Skin epidermis (tissue), 12 donors: ENCODE measurements at regions not wholly inside any gene's neighbourhood (a gene's known extent, or its start where the extent isn't known, plus 50 kb on each side); places are given as distances from the start of the nearest gene placed in this dataset.

ENCODE experiments used
- H3K27ac ChIP-seq, 21 experiments: fragments of 200-600 bp; sonication (generic) in 11 of 21; one replicate each; pipeline ENCODE4 v1.5.0; 2020; ENCODE audit warnings: mild to moderate bottlenecking in 3 of 21, inconsistent platforms in 2 of 21, moderate library complexity in 2 of 21
- H3K4me3 ChIP-seq, 7 experiments: fragments of 200-600 bp; sonication (generic) in 2 of 7; one replicate each; pipeline ENCODE4 v1.5.0; 2020; ENCODE audit warnings: inconsistent platforms in 2 of 7, mild to moderate bottlenecking in 2 of 7, moderate library complexity in 1 of 7

DNA sequence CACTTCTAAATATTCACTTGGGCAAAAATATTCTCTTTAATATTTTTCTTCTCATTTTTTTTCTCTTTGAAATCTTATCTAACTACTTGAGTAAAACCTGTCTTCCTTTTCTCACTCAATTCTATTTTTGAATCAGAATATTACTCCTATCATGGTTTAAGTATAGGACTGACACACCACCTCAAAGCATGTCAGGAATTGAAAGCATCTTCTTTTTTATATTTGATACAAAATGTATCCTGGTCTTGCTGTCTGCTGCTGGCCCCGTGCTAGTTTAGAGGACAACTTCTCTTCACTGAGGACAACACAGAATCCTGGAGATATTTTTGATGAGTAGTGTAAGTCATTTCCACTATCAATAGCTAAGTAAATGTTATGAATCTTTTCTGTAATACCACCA lies 383.6 kb downstream of the GADD45G start:
- no peak overlapping the region for H3K27ac ChIP-seq

DNA sequence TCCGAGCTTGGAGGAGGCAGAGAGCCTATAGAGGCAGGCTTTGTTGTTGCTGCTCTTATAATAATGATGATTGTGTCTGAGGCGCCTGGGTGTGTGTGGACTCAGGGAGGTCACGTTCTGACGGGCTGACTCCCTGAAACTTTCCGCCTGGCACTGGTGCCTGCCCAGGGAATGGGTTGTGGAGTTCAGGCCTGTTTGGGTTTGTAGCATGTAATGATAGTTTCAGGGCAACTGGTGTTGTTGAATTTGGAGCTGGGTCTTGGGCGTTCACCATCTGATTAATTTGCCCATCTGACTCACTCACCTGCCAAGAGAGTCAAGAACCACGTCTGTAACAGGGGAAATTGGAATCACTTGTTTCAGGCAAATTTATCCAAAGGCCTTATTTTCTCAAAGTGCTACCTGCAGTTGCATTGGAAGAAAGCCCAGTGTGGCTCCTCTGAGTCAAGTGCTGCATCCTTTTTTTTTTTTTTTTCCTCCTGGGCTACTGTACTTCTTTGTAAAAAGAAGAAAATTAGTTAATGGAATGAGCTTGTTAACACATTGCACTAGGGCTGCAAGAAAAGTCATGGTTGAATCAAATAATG lies 386.5 kb downstream of the GADD45G start:
- Histone ChIP-seq H3K4me3 (no peak overlapping the region), H3K27ac (peak overlapping the region in 1 of 21 experiments; percentile 9)

More for the DNA sequence above, 383.6 kb downstream of the GADD45G start:
- no peak overlapping the region for H3K4me3 ChIP-seq

DNA sequence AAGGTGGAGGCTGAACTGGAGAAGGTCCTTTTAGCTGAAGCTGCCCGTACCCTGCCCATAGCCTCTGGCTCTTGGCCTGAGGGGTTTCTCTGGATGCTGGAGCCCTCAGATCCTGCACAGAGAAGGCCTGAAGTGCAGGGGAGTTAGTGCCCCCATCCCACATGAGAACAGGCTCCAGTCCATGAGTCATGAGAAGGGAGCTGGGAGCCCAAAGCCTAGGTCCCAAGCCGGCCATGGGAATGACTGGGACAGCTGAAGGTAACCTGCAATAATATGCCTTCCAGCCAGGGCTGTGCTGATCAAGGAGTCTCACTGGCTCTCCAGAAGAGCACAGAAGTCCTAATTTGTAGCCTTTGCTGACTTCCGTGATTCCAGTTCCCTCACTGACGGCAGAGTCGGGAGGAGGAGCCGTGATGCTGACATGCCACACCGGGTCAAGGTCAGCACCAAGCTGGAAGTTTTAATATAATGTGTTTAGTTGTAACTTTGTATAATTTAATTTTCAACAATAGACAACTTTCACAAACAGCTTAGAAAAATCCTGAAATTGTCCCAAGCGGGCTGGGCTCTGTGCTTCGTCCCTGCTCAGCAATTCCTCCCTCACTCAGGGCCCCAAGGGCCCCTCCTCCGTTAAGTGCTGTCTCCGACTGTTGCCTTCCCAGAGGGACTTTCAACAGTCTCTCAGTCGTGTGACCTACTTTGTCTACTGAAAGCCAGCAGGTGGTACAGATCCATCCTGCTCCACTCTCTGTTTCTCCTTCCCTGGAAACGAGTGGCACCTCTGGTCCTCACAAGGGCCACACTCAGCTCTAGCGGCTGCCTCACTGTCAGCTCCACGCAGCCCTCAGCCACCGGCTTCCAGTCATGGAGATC lies 387.8 kb downstream of the GADD45G start:
- Histone ChIP-seq H3K27ac (peak overlapping the region in 1 of 21 experiments; percentile 11), H3K4me3 (no peak overlapping the region)

DNA sequence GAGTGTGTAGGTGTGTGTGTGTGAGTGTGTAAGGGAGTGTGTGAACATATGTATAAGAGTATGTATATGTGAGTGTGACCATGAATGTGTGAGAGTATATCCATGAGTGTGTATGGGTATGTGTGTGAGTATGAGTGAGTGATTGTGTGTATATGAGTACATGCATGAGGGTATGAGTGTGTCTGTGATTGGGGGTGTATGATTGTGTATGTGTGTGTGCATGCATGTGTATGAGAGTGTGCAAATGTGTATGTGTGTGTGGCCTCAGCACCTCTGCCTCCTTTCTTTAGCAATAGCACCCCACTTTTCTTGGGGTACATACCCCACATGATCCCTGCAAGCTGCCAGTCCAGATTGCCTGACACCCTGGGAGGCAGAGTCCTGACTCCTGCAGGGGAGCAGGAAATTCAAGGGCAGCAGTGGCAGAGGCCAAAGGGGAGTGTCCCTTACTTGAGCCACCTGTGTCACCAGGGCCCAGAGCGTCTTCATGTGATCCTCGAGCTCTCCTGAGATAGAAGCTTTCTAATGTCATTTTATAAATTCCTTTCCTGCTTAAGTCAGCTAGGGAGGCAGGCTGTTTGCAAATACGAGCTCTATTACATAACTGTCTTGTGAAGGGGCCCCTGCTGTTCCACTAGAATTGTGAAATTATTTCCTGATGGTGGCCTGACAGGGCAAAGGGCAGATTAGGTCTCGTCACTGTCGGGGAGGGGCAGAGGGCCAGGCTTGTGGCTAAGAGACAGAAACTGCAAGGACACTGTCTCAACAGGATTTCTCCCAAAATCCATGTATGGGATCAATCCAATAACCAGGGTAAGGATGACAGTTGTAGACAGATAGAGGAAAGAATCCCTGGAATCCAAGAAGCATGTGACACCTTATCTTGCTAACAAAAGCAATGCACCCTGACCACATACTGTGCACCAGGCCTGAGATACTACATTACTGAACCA lies 389.1 kb downstream of the GADD45G start:
- H3K27ac ChIP-seq, result peak overlapping the region in 2 of 21 experiments; percentile 42 to 45
- H3K4me3 ChIP-seq, result no peak overlapping the region

DNA sequence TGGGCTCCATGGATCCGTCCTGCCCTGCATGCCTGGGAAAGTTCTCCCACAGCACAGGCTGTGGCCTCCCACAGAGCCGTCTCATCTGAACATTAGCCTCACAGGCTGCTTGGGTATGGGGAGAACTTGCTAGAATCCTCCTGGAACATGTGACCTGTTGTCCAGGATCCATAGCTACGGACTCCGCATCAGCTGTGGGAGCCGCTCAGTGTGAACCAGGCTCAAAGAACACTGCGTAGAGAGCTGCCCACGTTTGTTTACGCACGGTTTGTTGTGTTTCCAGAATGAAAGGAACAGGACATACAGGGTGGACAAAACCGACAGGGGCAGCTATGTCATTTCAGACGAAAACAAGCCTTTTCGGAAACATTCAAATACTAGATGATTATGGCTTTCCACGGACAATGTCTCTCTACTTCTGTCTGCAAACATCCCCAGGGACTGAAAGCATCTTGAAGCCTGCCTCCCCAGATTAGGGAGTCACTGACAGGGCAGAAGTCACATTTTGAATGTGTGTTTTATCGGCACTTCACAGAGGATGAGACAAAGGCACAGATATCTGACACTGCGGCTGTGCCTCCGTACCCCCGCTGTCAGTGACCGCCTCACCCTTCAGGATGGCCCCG lies 390.3 kb downstream of the GADD45G start:
- Histone ChIP-seq H3K27ac (no peak overlapping the region), H3K4me3 (no peak overlapping the region)

DNA sequence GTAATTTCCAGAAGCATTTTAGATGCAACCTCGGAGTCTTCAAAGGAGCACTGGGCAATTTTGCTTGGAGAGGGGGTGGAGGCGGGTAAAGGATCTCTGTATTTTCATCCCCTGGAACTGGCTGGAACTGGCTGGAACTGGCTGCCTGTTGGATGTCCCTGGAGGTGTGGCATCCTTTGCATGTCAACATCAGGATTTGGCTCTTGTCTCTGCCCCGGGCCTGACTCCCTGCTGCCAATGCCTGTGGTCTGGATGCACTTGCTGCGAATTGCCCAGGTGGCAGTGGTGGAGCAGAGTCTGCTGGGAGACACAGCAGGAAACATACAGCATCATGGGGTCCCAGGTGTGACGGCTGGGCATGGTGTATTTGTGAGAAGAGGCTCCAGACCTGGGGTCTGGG lies 391.3 kb downstream of the GADD45G start:
- Histone ChIP-seq H3K27ac (no peak overlapping the region), H3K4me3 (no peak overlapping the region)

DNA sequence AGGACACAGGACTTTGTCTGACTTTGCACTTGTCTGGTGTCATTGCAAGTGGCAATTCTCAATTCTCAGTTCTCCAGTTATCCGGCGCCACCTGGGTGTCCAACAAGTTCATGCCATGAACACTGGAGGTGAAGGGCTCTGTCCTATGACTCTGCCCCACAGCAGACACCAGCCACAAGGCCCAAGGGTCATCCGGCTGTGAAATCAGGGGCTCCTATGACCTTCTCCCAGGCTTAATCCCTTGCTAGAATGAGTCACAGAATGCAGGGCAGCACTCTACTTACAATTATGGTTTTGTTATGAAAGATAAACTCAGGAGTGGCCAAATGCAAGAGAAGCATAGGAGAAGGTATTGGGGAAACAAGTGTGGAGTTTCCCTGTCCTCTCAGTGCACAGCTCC lies 392.0 kb downstream of the GADD45G start:
- Histone ChIP-seq H3K27ac (no peak overlapping the region), H3K4me3 (no peak overlapping the region)

DNA sequence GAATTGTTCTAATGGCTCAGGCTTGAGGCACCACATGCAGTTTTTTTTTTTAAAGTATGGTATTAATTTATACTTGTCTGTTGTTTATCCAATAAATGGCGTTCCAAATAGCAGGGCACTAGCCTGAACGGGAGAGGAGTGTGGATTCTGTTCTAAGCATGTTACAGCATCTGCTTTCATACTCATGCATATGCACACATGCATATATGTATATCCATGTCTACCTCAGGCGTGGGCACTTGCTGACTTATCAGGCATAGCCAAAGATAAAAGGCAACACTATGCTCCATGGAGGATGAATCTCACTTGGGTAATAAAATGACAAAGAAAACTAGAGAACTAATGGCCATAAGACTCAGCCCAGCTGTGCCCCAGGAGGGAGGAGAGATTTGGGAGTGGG lies 393.8 kb downstream of the GADD45G start:
- Histone ChIP-seq H3K4me3 (no peak overlapping the region), H3K27ac (peak overlapping the region in 9 of 21 experiments; percentile 66 to 87 (median 80))

DNA sequence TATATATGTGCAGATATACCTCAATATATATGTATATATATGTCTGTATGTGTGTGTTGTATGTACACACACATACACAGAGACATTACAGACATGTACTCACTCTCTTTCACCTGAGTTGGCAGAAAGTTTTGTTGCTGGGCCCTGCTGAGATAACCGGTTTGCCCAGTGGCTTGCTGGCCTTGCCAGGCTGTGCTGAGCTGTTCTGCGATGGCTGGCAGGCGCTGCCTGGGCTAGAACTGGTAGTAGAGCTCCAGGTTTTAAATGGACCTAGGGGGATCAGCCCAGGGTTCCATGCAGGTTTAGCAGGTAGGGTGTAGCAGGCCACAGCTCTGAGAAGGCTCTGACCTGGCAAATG lies 394.3 kb downstream of the GADD45G start:
- Histone ChIP-seq H3K4me3 (peak overlapping the region in 1 of 7 experiments; percentile 25), H3K27ac (peak overlapping the region in 20 of 21 experiments; percentile 58 to 87 (median 78))

DNA sequence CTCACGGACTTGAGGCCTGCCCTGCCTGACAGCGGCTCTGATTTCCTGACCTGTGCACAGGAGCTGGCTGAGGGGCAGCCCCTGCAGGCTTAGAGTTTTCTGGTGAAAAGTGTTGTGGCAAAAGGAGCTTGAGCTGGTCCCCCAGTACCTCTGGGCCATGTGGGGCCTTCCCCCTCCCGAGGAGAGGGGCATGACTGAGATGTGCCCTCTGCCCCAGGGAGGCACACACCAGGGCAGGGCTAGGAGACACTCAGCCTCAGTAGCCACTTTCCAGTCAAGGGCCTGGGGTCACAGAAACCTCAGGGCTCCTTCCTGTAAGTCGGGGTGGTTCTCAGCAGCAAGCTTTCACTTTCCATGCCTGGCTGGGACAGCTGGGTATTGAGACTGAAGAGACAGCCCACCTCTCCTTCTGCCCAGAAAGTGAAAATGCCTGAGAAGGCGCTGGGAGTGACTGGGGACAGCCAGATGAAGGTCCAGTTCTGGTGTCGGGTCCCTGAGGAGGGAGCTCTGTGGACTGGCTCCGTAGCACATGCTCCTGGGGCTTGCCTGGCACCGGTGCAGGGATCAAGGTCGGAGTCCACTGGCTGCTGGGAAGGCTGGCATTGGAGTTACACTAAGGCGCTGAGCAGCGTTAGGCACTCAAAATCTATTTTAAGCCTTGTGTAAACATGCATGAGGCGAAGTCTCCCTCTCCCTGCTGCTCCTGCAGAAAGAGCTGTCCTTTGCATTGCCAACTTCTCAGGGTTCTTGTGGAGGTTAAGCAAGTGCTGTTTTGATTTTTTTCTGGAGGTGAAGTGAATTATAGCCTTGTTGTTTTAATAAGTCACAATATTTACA lies 394.9 kb downstream of the GADD45G start:
- Histone ChIP-seq H3K27ac (peak overlapping the region in 20 of 21 experiments; percentile 58 to 87 (median 78)), H3K4me3 (peak overlapping the region in 4 of 7 experiments; percentile 3 to 25 (median 10))

DNA sequence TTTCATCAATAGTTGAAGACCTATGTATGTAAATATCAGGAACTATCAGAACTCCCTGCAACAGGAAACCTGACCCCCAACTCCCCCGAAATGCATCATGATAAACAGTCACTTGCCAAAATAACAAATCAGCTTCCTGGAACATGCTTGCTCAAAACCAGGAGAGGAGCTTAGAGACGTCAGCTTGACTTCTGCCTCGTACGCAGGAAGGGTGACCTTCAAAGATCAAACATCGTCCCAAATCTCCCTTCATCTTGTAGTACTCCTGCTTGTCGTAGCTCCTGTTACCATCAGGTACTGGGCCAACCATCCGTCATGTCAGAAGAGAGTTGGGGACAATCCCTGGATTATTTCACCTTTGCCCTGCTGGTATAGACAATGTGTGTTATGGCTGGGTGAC lies 396.1 kb downstream of the GADD45G start:
- no peak overlapping the region for H3K4me3 ChIP-seq
- H3K27ac ChIP-seq, result peak overlapping the region in 2 of 21 experiments; percentile 26 to 81

DNA sequence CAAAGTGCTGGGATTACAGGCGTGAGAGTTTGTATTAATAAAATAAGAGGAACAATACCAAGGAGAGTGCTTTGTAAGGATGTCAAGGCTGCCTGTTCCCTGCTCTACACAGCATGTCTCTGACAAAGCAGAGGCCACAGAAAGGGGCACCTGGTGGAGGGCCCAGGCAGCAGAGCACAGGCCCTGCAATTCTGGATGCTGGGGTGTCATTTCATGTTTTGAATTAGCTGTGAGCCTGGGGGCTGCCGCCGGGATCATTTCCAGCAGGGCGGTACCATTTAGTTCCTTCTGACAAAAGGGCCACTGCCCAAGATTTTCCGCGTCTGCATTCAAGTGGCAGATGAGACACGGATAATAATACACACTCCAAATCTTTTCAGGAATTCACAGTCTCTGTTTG lies 396.9 kb downstream of the GADD45G start:
- Histone ChIP-seq H3K4me3 (no peak overlapping the region), H3K27ac (peak overlapping the region in 1 of 21 experiments; percentile 29)

DNA sequence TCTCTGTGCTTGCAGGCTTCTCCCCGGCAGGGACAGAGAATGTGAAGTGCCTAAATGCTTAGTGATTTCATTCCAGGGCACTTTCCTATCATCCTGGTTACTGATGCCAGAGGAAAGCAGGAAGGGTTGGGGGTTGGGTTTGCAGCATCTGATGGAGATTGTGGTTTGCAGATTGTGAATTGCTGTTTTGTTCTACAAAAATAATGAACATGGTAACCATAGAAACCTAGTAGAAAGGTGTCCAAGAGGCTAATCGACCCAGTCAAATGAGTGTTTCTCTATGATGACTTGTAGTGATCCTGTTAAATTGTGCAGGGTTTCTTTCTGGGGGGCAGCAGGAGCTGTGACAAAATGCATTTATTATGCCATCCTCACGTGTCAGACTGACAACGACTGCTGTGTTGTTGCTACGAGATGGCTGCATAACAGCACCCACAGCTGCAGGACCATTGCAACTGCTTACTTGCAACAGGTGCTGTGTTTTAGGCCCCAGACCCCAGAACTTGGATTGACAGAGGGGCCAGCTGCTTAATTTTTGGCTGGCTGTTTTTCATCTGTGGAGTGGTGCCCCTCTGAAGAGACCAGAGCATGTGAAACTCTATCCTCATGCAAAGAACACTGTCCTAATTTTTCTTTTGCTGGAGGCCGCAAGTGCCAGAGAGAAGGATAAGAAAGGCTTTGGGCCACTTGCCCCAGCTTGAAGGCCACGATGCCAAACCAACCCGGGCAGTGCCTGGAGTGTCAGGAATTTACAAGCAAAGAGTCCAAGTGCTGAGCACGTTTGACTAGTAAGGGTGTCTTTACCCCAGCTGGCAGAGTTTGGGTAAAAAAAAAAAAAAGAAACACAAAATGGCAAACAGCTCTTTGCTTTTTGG lies 397.8 kb downstream of the GADD45G start:
- Histone ChIP-seq H3K4me3 (no peak overlapping the region), H3K27ac (no peak overlapping the region)

DNA sequence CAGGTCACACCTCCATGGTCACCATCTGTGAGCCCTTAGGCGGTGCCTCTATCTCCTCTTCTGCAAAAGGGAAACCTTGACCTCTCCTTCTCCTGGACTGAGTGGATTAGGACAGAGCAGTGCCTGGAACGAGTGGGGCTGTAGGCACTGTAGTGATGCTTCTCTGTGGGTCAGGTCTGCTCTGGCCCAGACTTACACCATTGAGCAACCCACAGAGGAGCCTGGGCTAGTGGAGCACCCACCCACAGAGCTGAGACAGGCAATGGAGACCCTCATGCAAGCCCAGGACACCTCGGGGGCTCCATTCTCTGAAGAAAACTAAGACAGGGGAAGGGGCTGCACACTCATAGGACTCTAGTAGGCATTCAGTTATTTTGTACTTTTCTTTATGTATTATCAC lies 400.6 kb downstream of the GADD45G start:
- no peak overlapping the region for H3K4me3 ChIP-seq
- no peak overlapping the region for H3K27ac ChIP-seq

DNA sequence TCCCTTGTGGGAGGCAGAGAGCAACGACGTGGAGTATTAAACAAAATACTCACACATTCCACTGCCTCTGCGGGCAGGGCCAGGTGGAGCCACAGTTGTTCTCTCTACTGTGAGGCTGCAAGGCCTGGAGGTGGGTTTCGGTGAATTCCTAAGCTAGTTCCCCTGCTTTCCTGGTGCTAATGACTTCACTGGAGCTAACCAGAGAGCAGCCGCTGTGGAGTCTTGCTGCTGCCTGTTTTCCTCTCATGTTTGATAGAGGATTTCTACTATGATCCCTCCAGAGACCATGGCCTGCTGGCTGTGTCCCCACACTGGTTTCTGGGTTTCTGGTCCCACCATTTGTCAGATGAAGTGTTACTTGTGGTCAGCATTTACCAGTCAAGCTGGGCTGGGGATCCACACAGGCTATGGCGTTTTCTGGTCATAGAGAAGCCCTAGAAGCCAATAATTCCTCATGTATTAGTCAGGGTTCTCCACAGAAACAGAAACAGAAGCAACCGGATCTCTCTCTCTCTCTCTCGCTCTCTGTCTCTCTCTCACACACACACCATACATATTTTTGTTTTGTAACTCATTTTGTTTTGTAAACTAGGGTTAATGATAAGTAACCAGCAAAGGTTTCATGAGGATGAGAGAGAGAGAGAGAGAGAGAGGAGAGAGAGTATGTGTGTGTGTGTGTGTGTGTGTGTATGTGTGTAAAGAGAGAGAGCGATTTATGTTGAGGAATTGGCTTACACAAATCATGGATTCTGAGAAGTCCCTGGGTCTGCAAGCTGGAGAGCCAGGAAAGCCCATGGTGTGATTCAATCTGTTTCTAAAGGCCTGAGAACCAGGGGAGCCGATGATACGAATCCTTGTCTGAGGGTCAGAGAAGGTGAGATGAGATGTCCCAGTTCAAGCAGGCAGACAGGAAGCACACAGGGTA lies 403.0 kb downstream of the GADD45G start:
- Histone ChIP-seq H3K27ac (peak overlapping the region in 13 of 21 experiments; percentile 1 to 79 (median 58)), H3K4me3 (no peak overlapping the region)

DNA sequence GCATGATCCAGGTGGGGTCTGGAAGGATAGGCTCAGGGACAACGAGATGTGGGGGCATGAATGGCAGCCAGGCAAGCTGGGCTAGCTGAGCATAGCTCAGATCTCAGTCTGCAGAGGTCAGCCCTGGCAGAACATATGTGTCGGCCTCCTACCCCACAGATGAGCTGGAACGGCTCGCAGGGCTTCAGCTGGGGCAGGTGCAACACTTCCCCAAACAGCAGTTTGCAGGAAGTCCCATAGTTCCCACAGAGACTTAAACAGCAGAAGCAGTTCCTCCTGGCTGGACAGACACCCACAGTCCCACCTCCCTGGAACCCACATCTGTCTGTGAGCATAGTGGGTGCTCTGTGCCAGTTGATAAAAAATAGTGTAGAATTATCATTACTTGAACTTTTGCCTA lies 404.6 kb downstream of the GADD45G start:
- Histone ChIP-seq H3K4me3 (no peak overlapping the region), H3K27ac (peak overlapping the region in 1 of 21 experiments; percentile 70)

DNA sequence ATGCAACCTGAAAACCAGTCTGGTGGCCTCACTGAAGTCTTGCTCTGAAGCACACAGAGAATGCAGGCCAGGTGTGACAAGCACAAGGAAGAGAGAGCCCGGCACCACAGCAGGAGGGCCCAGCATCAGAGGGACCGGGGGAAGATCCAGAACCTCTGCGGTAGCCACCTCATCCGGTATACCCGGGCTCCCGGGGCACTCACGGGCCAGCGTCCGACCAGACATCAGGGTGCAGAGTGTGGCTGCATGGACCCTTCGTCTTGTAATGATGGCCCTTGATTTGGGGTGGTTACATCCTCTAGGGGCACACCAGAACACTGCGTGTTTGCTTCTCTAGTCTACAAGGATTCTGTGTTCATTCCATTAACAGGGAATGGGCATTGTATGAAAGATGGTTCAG lies 406.0 kb downstream of the GADD45G start:
- H3K27ac ChIP-seq, result no peak overlapping the region

More for the DNA sequence above, 406.0 kb downstream of the GADD45G start:
- H3K4me3 ChIP-seq, result no peak overlapping the region
